GM12878 (cell line): ENCODE measurements at regions not wholly inside any gene's neighbourhood (a gene's known extent, or its start where the extent isn't known, plus 50 kb on each side); places are given as distances from the start of the nearest gene placed in this dataset.

Source experiments
- ATAC-seq: fragments of 200-7000 bp; cut with Tn5 transposase; 3 replicates; pipeline ENCODE4 v1.9.1; 2020; ENCODE audit warnings: mild to moderate bottlenecking, moderate library complexity
- BruUV-seq: library from RNA; stranded (reverse); fragments of 400-500 nt; replicated peaks from 2 replicates; lab custom pipeline; 2021; lab: Mats Ljungman, UMichigan
- CTCF ChIA-PET: fragments of 300-600 bp; sonication (Branson Sonifier 250); formaldehyde crosslinking; extraction: SDS; loops from one replicate; lab custom pipeline; 2021; ENCODE audit warnings: inconsistent platforms; lab: Yijun Ruan, JAX
- POLR2A ChIA-PET: fragments of 350-600 bp; formaldehyde crosslinking; extraction: SDS; loops from one replicate; lab custom pipeline; 2021; ENCODE audit warnings: inconsistent platforms; lab: Charles Lee
- RAD21 ChIA-PET: fragments of 300-600 bp; sonication (Branson Sonifier 250); formaldehyde crosslinking; loops from one replicate; lab custom pipeline; 2023; ENCODE audit warnings: antibody characterized with exemption; ENCODE audit not compliant: unreplicated experiment; lab: Charles Lee
- SMC1A ChIA-PET: fragments of 300-600 bp; sonication (Branson Sonifier 250); formaldehyde crosslinking; loops from one replicate; lab custom pipeline; 2023; ENCODE audit not compliant: unreplicated experiment, uncharacterized antibody; lab: Charles Lee
- DNase-seq: peaks from one replicate; pipeline ENCODE4 v3.0.0-alpha.2; 2011; ENCODE audit warnings: low read depth, low spot score
- FAIRE-seq: peaks from 3 replicates; lab custom pipeline; 2011; peaks lifted over from hg19 to GRCh38; lab: Jason Lieb, UNC
- H2AFZ ChIP-seq: 2 replicates; pipeline ENCODE4 v1.6.0; 2011; ENCODE audit warnings: low read depth, low read length, control low read depth; ENCODE audit not compliant: control insufficient read depth
- H3K27ac ChIP-seq: 2 replicates; pipeline ENCODE4 v1.5.1; 2011; ENCODE audit warnings: control low read depth; ENCODE audit not compliant: control insufficient read depth, insufficient read depth
- H3K27me3 ChIP-seq, 2 experiments: replicated peaks in 1 of 2; 2 replicates each; pipeline versions ENCODE4 v1.6.0 to v1.6.1; 2011; ENCODE audit warnings: low read length in 1 of 2; ENCODE audit not compliant: control insufficient read depth in 2 of 2, insufficient read depth in 2 of 2
- H3K36me3 ChIP-seq, 2 experiments: 2 replicates each; pipeline ENCODE4 v1.5.1; 2011; ENCODE audit warnings: low read length in 1 of 2; ENCODE audit not compliant: control insufficient read depth in 2 of 2, insufficient read depth in 2 of 2
- H3K4me1 ChIP-seq: 2 replicates; pipeline ENCODE4 v1.6.1; 2011; ENCODE audit warnings: mild to moderate bottlenecking, low read length, moderate library complexity, mixed read lengths; ENCODE audit not compliant: control insufficient read depth, insufficient read depth
- H3K4me2 ChIP-seq: 2 replicates; pipeline ENCODE4 v1.6.0; 2011; ENCODE audit warnings: control low read depth; ENCODE audit not compliant: control insufficient read depth, insufficient read depth
- H3K4me3 ChIP-seq: fragments of 200-600 bp; sonication (generic); 2 replicates; pipeline ENCODE4 v1.5.1; 2016
- H3K79me2 ChIP-seq: 2 replicates; pipeline ENCODE4 v1.6.0; 2011; ENCODE audit warnings: low read length; ENCODE audit not compliant: control insufficient read depth, insufficient read depth
- H3K9ac ChIP-seq: 2 replicates; pipeline ENCODE4 v1.8.0; 2011; ENCODE audit warnings: low read length, control low read depth, mixed read lengths; ENCODE audit not compliant: control insufficient read depth, insufficient read depth
- H3K9me3 ChIP-seq: replicated peaks from 3 replicates; pipeline ENCODE4 v1.5.1; 2011; ENCODE audit warnings: mild to moderate bottlenecking, low read length; ENCODE audit not compliant: control insufficient read depth, insufficient read depth
- H4K20me1 ChIP-seq: 2 replicates; pipeline ENCODE4 v1.6.0; 2011; ENCODE audit not compliant: control insufficient read depth, insufficient read depth
- BHLHE40 ChIP-seq, 2 experiments: fragments of 450-650 bp in 1 of 2; IDR thresholded peaks; 2 replicates each; pipeline ENCODE4 v1.6.1; 2011 to 2017; ENCODE audit warnings: low read depth in 2 of 2, borderline replicate concordance in 1 of 2, improper control_type of control experiment in 1 of 2, low read length in 1 of 2, mild to moderate bottlenecking in 1 of 2
- CREB1 ChIP-seq: IDR thresholded peaks from 2 replicates; pipeline ENCODE4 v1.6.1; 2012; ENCODE audit warnings: low read depth, mild to moderate bottlenecking, inconsistent platforms
- FOS ChIP-seq: IDR thresholded peaks from 3 replicates; pipeline ENCODE4 v1.6.1; 2011; ENCODE audit warnings: borderline replicate concordance; ENCODE audit not compliant: insufficient read length; ENCODE audit errors: extremely low read depth
- GATAD2B ChIP-seq: fragments of 450-650 bp; conservative IDR thresholded peaks from 2 replicates; pipeline ENCODE4 v1.6.1; 2017; ENCODE audit warnings: low read depth, mild to moderate bottlenecking, moderate library complexity
- HCFC1 ChIP-seq: fragments of 150-350 bp; IDR thresholded peaks from 2 replicates; pipeline ENCODE4 v1.6.1; 2014; ENCODE audit warnings: low read length
- HDAC6 ChIP-seq: fragments of 200-600 bp; sonication (generic); IDR thresholded peaks from one replicate; pipeline ENCODE4 v1.8.0; 2017; ENCODE audit warnings: antibody characterized with exemption; ENCODE audit not compliant: unreplicated experiment
- JUND ChIP-seq: IDR thresholded peaks from 2 replicates; pipeline ENCODE4 v1.6.1; 2012; ENCODE audit warnings: low read depth, mild to moderate bottlenecking, low read length, improper control_type of control experiment, moderate library complexity
- NFIC ChIP-seq: IDR thresholded peaks from 2 replicates; pipeline ENCODE4 v1.6.1; 2012; ENCODE audit warnings: low read depth, mild to moderate bottlenecking, inconsistent platforms, low read length, moderate library complexity
- NFYA ChIP-seq: IDR thresholded peaks from 2 replicates; pipeline ENCODE4 v1.6.1; 2011; ENCODE audit warnings: low read depth, mild to moderate bottlenecking, low read length, improper control_type of control experiment, borderline replicate concordance
- RELA ChIP-seq: fragments of 450-650 bp; IDR thresholded peaks from 2 replicates; pipeline ENCODE4 v1.8.0; 2014; ENCODE audit warnings: borderline replicate concordance; ENCODE audit not compliant: partially characterized antibody
- TCF12 ChIP-seq: IDR thresholded peaks from 2 replicates; pipeline ENCODE4 v1.6.1; 2011; ENCODE audit warnings: low read depth, mild to moderate bottlenecking, low read length
- WGBS: methylation state at CpG from one replicate; pipeline ENCODE4 v1.1.6; 2016; ENCODE audit warnings: low lambda C conversion rate; ENCODE audit not compliant: insufficient replicate concordance, insufficient coverage; ENCODE audit errors: missing lambda C conversion rate; 5-methylcytosine and 5-hydroxymethylcytosine counted together
- in situ Hi-C: fragments of 300-500 bp; cut with MboI; formaldehyde crosslinking; loops from 9 replicates; pipeline ENCODE4 v1.14.3; 2018; ENCODE audit warnings: mixed read lengths
- intact Hi-C: fragments of 100-400 bp; cut with micrococcal nuclease; formaldehyde crosslinking; loops from one replicate; pipeline ENCODE4 v1.14.2; 2022; ENCODE audit not compliant: unreplicated experiment
- TF ChIP-seq, protein P1 (sequence below): fragments of 450-650 bp; IDR thresholded peaks from 2 replicates; pipeline ENCODE4 v1.6.1; 2017; ENCODE audit warnings: mild to moderate bottlenecking
- TF ChIP-seq, protein P2 (sequence below): fragments of 450-650 bp; IDR thresholded peaks from 2 replicates; pipeline ENCODE4 v1.6.1; 2018; ENCODE audit warnings: mild to moderate bottlenecking, low read depth, moderate library complexity; ENCODE audit not compliant: partially characterized antibody
- TF ChIP-seq, protein P3 (sequence below): fragments of 450-650 bp; IDR thresholded peaks from 2 replicates; pipeline ENCODE4 v1.6.1; 2016; ENCODE audit warnings: mild to moderate bottlenecking

DNA sequence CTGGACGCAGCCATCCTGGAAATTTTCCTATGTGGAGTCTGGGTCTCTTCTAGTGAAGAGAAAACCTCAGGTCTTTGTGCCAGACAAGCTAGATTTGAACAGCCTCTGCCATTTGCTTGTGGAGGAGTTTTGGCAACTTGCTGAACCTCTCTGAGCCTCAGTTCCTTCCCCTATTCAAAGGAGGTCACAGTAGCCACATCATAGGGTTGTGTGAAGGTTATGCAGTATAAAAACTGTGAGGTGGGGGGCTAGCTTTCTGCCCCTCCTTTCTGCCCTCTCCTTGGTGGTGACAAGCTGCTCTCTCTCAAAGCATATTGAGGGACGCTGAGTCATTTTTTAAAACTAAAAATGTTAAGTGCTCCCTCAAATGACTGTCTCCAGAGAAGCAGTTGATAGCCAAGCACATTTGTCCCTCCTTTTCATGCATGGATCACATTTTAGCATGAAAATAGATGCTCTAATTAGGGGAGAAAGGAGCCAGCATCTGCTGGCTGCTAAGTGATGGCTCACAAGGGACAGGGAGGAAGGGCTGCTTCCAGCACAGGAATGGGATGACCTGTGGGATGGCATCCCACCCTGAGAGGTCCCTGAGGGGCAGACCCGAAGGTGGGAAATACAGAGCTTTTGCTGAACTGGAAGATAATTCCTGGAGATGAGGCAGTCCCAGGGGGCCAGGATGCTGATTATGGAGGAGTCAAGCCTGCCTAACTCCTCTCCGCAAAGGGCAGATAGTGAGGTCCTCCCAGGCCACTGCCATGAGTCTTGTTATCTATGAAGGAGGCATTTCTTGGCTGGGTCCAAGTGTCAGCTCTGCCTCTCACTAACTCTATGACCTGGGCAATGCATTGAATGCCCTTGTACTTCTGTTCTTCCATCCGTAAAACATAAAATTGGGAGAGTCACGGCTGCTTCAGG is 218.8 kb downstream of the RAB11FIP4 start (continued):
- TF ChIP-seq, protein P1, sequence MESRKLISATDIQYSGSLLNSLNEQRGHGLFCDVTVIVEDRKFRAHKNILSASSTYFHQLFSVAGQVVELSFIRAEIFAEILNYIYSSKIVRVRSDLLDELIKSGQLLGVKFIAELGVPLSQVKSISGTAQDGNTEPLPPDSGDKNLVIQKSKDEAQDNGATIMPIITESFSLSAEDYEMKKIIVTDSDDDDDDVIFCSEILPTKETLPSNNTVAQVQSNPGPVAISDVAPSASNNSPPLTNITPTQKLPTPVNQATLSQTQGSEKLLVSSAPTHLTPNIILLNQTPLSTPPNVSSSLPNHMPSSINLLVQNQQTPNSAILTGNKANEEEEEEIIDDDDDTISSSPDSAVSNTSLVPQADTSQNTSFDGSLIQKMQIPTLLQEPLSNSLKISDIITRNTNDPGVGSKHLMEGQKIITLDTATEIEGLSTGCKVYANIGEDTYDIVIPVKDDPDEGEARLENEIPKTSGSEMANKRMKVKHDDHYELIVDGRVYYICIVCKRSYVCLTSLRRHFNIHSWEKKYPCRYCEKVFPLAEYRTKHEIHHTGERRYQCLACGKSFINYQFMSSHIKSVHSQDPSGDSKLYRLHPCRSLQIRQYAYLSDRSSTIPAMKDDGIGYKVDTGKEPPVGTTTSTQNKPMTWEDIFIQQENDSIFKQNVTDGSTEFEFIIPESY: no peak
- no peak for TF ChIP-seq JUND
- no peak for TF ChIP-seq HDAC6
- no peak for TF ChIP-seq NFIC
- no peak for TF ChIP-seq GATAD2B
- no peak for TF ChIP-seq BHLHE40 (IDR thresholded peaks at IDR 0.05; ENCODE audit: borderline replicate concordance in 1 of 2, low read depth in 2 of 2, low read length in 1 of 2)
- TF ChIP-seq CREB1: no peak

DNA sequence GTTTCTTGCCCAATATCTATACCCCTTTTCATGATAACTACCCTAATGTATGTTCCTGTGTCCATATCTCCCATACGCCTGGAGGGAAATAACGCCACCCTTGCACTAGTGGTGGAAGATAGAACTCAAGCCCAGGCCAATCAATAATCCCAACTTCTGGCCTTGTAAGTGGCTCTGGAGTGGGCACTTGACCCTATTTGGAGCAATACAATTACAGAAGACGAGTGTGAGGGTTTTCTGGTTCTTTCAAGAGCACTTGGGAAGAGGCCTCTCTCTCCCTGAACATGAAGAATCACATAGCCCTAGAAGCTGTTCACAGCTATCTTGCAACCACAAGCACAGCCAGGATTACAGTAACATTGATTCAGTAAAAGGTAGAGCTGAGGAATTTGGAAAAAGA is 217.9 kb downstream of the RAB11FIP4 start:
- FAIRE-seq: no peak
- Histone ChIP-seq H3K27me3 (peaks cover 0 to 3% of the 10 kb centered on the region in 2 experiments; a peak in 1 of 4 replicates), H3K79me2 (no peaks in the 10 kb centered on the region), H3K4me3 (no peak overlapping the region), H3K9ac (no peak overlapping the region), H3K9me3 (no peaks in the 10 kb centered on the region), H3K4me1 (no peaks in the 10 kb centered on the region), H3K27ac (no peak overlapping the region), H3K4me2 (no peak overlapping the region), H4K20me1 (no peaks in the 10 kb centered on the region), H3K36me3 (no peaks in the 10 kb centered on the region), H2AFZ (no peak overlapping the region)
- 35% methylated on average over 3 of the region's 3 CpGs for WGBS
- POLR2A ChIA-PET: no interaction called here
- SMC1A ChIA-PET: interaction anchor here (1.2 kb wide), 1 partner anchor 12 kb away, joined by 4 read pairs; no protein-coding TSS in a partner anchor
- intact Hi-C loops (no loop called here), in situ Hi-C loops (no loop called here)
- no peak for DNase-seq
- BruUV-seq: no TSS peak
- RAD21 ChIA-PET: no interaction called here
- no peak for ATAC-seq
- CTCF ChIA-PET: interaction anchor here (0.6 kb wide), 1 partner anchor 1088 kb away, joined by 3 read pairs; no protein-coding TSS in a partner anchor
- TF ChIP-seq HCFC1: no peak
- no peak for TF ChIP-seq NFYA
- no peak for TF ChIP-seq RELA
- TF ChIP-seq, protein P2, sequence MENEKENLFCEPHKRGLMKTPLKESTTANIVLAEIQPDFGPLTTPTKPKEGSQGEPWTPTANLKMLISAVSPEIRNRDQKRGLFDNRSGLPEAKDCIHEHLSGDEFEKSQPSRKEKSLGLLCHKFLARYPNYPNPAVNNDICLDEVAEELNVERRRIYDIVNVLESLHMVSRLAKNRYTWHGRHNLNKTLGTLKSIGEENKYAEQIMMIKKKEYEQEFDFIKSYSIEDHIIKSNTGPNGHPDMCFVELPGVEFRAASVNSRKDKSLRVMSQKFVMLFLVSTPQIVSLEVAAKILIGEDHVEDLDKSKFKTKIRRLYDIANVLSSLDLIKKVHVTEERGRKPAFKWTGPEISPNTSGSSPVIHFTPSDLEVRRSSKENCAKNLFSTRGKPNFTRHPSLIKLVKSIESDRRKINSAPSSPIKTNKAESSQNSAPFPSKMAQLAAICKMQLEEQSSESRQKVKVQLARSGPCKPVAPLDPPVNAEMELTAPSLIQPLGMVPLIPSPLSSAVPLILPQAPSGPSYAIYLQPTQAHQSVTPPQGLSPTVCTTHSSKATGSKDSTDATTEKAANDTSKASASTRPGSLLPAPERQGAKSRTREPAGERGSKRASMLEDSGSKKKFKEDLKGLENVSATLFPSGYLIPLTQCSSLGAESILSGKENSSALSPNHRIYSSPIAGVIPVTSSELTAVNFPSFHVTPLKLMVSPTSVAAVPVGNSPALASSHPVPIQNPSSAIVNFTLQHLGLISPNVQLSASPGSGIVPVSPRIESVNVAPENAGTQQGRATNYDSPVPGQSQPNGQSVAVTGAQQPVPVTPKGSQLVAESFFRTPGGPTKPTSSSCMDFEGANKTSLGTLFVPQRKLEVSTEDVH: no peak
- TF ChIP-seq TCF12: no peak
- TF ChIP-seq, protein P3, sequence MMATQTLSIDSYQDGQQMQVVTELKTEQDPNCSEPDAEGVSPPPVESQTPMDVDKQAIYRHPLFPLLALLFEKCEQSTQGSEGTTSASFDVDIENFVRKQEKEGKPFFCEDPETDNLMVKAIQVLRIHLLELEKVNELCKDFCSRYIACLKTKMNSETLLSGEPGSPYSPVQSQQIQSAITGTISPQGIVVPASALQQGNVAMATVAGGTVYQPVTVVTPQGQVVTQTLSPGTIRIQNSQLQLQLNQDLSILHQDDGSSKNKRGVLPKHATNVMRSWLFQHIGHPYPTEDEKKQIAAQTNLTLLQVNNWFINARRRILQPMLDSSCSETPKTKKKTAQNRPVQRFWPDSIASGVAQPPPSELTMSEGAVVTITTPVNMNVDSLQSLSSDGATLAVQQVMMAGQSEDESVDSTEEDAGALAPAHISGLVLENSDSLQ: no peak
- no peak for TF ChIP-seq FOS
